ENCODE measurements at regions not wholly inside any gene's neighbourhood (a gene's known extent, or its start where the extent isn't known, plus 50 kb on each side); places are given as distances from the start of the nearest gene placed in this dataset.
"Not testable (repeated sequence)": the region's sequence is repeated elsewhere in the genome, so short reads cannot be mapped to it uniquely, and the experiment has no call there.

GRCh38 chr5:162684145-162684544 is 616.6 kb downstream of the GABRG2 start:
- no peak overlapping the region for H3K4me3 Mint-ChIP-seq

GRCh38 chr5:162685302-162685701 is 617.7 kb downstream of the GABRG2 start:
- Mint-ChIP-seq H3K4me1 (no peaks in the 10 kb centered on the region), H3K27ac (no peak overlapping the region), H3K9me3 (peaks cover 14 to 25% of the 10 kb centered on the region in 2 donors), H3K27me3 (no peaks in the 10 kb centered on the region), H3K4me3 (no peak overlapping the region)
- DNase-seq (no peak), ATAC-seq (no peak)

More at GRCh38 chr5:162684145-162684544, 616.6 kb downstream of the GABRG2 start:
- no peaks in the 10 kb centered on the region for H3K27me3 Mint-ChIP-seq
- peak overlapping the region in 1 of 2 donors; percentile 49 for H3K27ac Mint-ChIP-seq
- no peaks in the 10 kb centered on the region for H3K4me1 Mint-ChIP-seq
- ATAC-seq (no peak), DNase-seq (no peak)
- peaks cover 14 to 31% of the 10 kb centered on the region in 2 donors for H3K9me3 Mint-ChIP-seq

GRCh38 chr5:162696272-162696671 is 628.7 kb downstream of the GABRG2 start:
- H3K27me3 Mint-ChIP-seq, H3K4me3 Mint-ChIP-seq, H3K27ac Mint-ChIP-seq, ATAC-seq, DNase-seq, H3K4me1 Mint-ChIP-seq: not testable (repeated sequence)
- peaks cover 15 to 35% of the 10 kb centered on the region in 2 donors for H3K9me3 Mint-ChIP-seq

GRCh38 chr5:162699361-162699760 is 631.8 kb downstream of the GABRG2 start:
- no peak overlapping the region for H3K27ac Mint-ChIP-seq
- no peak for DNase-seq
- ATAC-seq: no peak
- no peak overlapping the region for H3K4me3 Mint-ChIP-seq
- no peaks in the 10 kb centered on the region for H3K4me1 Mint-ChIP-seq
- H3K27me3 Mint-ChIP-seq: no peaks in the 10 kb centered on the region
- peaks cover 16 to 26% of the 10 kb centered on the region in 2 donors for H3K9me3 Mint-ChIP-seq

GRCh38 chr5:162703914-162704313 is 636.3 kb downstream of the GABRG2 start:
- no peak for ATAC-seq
- Mint-ChIP-seq H3K9me3 (peaks cover 4 to 7% of the 10 kb centered on the region in 2 donors), H3K27me3 (no peaks in the 10 kb centered on the region), H3K4me1 (no peaks in the 10 kb centered on the region), H3K4me3 (no peak overlapping the region), H3K27ac (no peak overlapping the region)
- no peak for DNase-seq

- Mint-ChIP-seq H3K9me3 (no peaks in the 10 kb centered on the region), H3K27ac (no peak overlapping the region), H3K27me3 (no peaks in the 10 kb centered on the region), H3K4me1 (no peaks in the 10 kb centered on the region), H3K4me3 (no peak overlapping the region)
- no peak for ATAC-seq
- DNase-seq: no peak
These were observed 643.7 kb downstream of the GABRG2 start for GRCh38 chr5:162711244-162711643.

- no peaks in the 10 kb centered on the region for H3K27me3 Mint-ChIP-seq
- peaks cover 12 to 23% of the 10 kb centered on the region in 2 donors for H3K9me3 Mint-ChIP-seq
- no peaks in the 10 kb centered on the region for H3K4me1 Mint-ChIP-seq
- no peak for ATAC-seq
- H3K27ac Mint-ChIP-seq: no peak overlapping the region
- DNase-seq: no peak
- no peak overlapping the region for H3K4me3 Mint-ChIP-seq
These were observed 652.1 kb downstream of the GABRG2 start for GRCh38 chr5:162719720-162720119.

GRCh38 chr5:162721125-162721524 is 653.6 kb downstream of the GABRG2 start:
- Mint-ChIP-seq H3K27me3 (no peaks in the 10 kb centered on the region), H3K4me1 (no peaks in the 10 kb centered on the region), H3K27ac (no peak overlapping the region), H3K4me3 (no peak overlapping the region), H3K9me3 (peaks cover 12 to 27% of the 10 kb centered on the region in 2 donors)
- DNase-seq (no peak), ATAC-seq (no peak)

- ATAC-seq: no peak
- H3K4me3 Mint-ChIP-seq: no peak overlapping the region
- DNase-seq: no peak
- no peak overlapping the region for H3K27ac Mint-ChIP-seq
- H3K9me3 Mint-ChIP-seq: peaks cover 2 to 16% of the 10 kb centered on the region in 2 donors
- no peaks in the 10 kb centered on the region for H3K27me3 Mint-ChIP-seq
- H3K4me1 Mint-ChIP-seq: no peaks in the 10 kb centered on the region
These were observed 684.8 kb upstream of the CCNG1 start for GRCh38 chr5:162752612-162753011.

- H3K27me3 Mint-ChIP-seq: no peaks in the 10 kb centered on the region
These were observed 675.3 kb upstream of the CCNG1 start for GRCh38 chr5:162762119-162762518.

GRCh38 chr5:162769019-162769418 is 668.4 kb upstream of the CCNG1 start:
- no peaks in the 10 kb centered on the region for H3K27me3 Mint-ChIP-seq
- no peak overlapping the region for H3K27ac Mint-ChIP-seq
- H3K9me3 Mint-ChIP-seq: peaks cover 0 to 12% of the 10 kb centered on the region in 2 donors
- H3K4me3 Mint-ChIP-seq: no peak overlapping the region
- ATAC-seq: no peak
- no peaks in the 10 kb centered on the region for H3K4me1 Mint-ChIP-seq
- DNase-seq: no peak

More at GRCh38 chr5:162762119-162762518, 675.3 kb upstream of the CCNG1 start:
- Mint-ChIP-seq H3K4me3 (no peak overlapping the region), H3K9me3 (peaks cover 0 to 24% of the 10 kb centered on the region in 2 donors), H3K27ac (no peak overlapping the region), H3K4me1 (no peaks in the 10 kb centered on the region)
- DNase-seq (no peak), ATAC-seq (no peak)

GRCh38 chr5:162785673-162786072 is 651.7 kb upstream of the CCNG1 start:
- Mint-ChIP-seq H3K27ac (no peak overlapping the region), H3K4me3 (no peak overlapping the region), H3K9me3 (peaks cover 18 to 19% of the 10 kb centered on the region in 2 donors), H3K4me1 (no peaks in the 10 kb centered on the region), H3K27me3 (no peaks in the 10 kb centered on the region)
- no peak for ATAC-seq
- no peak for DNase-seq

GRCh38 chr5:162786234-162786633 is 651.2 kb upstream of the CCNG1 start:
- DNase-seq (no peak), ATAC-seq (no peak)
- H3K27ac Mint-ChIP-seq: no peak overlapping the region
- H3K4me1 Mint-ChIP-seq: no peaks in the 10 kb centered on the region
- no peak overlapping the region for H3K4me3 Mint-ChIP-seq
- H3K9me3 Mint-ChIP-seq: peaks cover 18 to 19% of the 10 kb centered on the region in 2 donors
- H3K27me3 Mint-ChIP-seq: no peaks in the 10 kb centered on the region

- Mint-ChIP-seq H3K27ac (no peak overlapping the region), H3K4me3 (no peak overlapping the region), H3K9me3 (peaks cover 5 to 24% of the 10 kb centered on the region in 2 donors), H3K27me3 (no peaks in the 10 kb centered on the region), H3K4me1 (no peaks in the 10 kb centered on the region)
- ATAC-seq (no peak), DNase-seq (no peak)
These were observed 640.9 kb upstream of the CCNG1 start for GRCh38 chr5:162796507-162796906.

- no peak for ATAC-seq
- no peaks in the 10 kb centered on the region for H3K4me1 Mint-ChIP-seq
- H3K4me3 Mint-ChIP-seq: no peak overlapping the region
- no peak for DNase-seq
- no peaks in the 10 kb centered on the region for H3K27me3 Mint-ChIP-seq
- H3K27ac Mint-ChIP-seq: no peak overlapping the region
- peaks cover 5 to 24% of the 10 kb centered on the region in 2 donors for H3K9me3 Mint-ChIP-seq
These were observed 637.1 kb upstream of the CCNG1 start for GRCh38 chr5:162800301-162800700.

GRCh38 chr5:162801235-162801634 is 636.2 kb upstream of the CCNG1 start:
- DNase-seq (no peak), ATAC-seq (no peak)
- Mint-ChIP-seq H3K4me3 (no peak overlapping the region), H3K27me3 (no peaks in the 10 kb centered on the region), H3K27ac (no peak overlapping the region), H3K9me3 (peaks cover 5 to 24% of the 10 kb centered on the region in 2 donors), H3K4me1 (no peaks in the 10 kb centered on the region)

- Mint-ChIP-seq H3K27me3 (no peaks in the 10 kb centered on the region), H3K4me1 (no peaks in the 10 kb centered on the region), H3K9me3 (no peaks in the 10 kb centered on the region), H3K4me3 (no peak overlapping the region), H3K27ac (no peak overlapping the region)
- ATAC-seq (no peak), DNase-seq (no peak)
These were observed 631.2 kb upstream of the CCNG1 start for GRCh38 chr5:162806195-162806594.

Data from stimulated activated naive CD8-positive, alpha-beta T cell treated with anti-CD3 and anti-CD28 coated beads, Interleukin-15, amount 100 ng/mL, for 72 hours (primary cell).